Kidney epithelial cell (primary cell): ENCODE measurements at regions not wholly inside any gene's neighbourhood (a gene's known extent, or its start where the extent isn't known, plus 50 kb on each side); places are given as distances from the start of the nearest gene placed in this dataset.

ENCODE experiments used
- DNase-seq: peaks from one replicate; pipeline ENCODE4 v3.0.0-alpha.2; 2010; ENCODE audit warnings: low read depth
- H3K27me3 ChIP-seq: 2 replicates; pipeline ENCODE4 v1.6.0; 2011; ENCODE audit warnings: low read length; ENCODE audit not compliant: control insufficient read depth, insufficient read depth
- H3K36me3 ChIP-seq: 2 replicates; pipeline ENCODE4 v1.5.1; 2011; ENCODE audit warnings: low read length; ENCODE audit not compliant: control insufficient read depth, insufficient read depth
- H3K4me3 ChIP-seq: 2 replicates; pipeline ENCODE4 v1.5.1; 2011; ENCODE audit warnings: low read depth, mild to moderate bottlenecking, control low read depth, low read length
- TF ChIP-seq, protein P1 (sequence below): IDR thresholded peaks from 2 replicates; pipeline ENCODE4 v1.5.1; 2011; ENCODE audit warnings: mild to moderate bottlenecking, moderate library complexity, low read length, control low read depth, inconsistent platforms; ENCODE audit not compliant: insufficient read depth, poor library complexity, severe bottlenecking

DNA sequence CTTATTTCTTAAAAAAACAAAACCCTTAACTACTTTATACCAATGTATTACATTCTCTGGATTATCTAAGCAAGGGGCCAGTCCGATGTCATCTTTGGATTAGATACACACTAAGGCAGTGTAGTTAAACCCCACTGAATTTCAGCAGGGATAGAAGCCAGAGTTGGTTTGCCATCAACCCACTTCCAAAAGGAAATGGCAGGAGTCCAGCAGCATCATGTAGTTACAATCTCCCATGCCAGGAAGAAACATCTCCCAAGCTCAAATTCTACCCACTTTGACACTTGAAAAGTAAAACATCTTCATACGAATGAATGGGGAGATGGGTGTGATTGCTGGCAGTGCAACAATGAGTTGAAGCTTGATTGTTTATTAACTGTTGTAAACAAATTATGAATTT is 203.5 kb upstream of the PLXNC1 start:
- no peaks in the 10 kb centered on the region for H3K27me3 ChIP-seq
- DNase-seq = no peak
- no peaks in the 10 kb centered on the region for H3K36me3 ChIP-seq
- TF ChIP-seq, protein P1, sequence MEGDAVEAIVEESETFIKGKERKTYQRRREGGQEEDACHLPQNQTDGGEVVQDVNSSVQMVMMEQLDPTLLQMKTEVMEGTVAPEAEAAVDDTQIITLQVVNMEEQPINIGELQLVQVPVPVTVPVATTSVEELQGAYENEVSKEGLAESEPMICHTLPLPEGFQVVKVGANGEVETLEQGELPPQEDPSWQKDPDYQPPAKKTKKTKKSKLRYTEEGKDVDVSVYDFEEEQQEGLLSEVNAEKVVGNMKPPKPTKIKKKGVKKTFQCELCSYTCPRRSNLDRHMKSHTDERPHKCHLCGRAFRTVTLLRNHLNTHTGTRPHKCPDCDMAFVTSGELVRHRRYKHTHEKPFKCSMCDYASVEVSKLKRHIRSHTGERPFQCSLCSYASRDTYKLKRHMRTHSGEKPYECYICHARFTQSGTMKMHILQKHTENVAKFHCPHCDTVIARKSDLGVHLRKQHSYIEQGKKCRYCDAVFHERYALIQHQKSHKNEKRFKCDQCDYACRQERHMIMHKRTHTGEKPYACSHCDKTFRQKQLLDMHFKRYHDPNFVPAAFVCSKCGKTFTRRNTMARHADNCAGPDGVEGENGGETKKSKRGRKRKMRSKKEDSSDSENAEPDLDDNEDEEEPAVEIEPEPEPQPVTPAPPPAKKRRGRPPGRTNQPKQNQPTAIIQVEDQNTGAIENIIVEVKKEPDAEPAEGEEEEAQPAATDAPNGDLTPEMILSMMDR = no peak
- no peak overlapping the region for H3K4me3 ChIP-seq

DNA sequence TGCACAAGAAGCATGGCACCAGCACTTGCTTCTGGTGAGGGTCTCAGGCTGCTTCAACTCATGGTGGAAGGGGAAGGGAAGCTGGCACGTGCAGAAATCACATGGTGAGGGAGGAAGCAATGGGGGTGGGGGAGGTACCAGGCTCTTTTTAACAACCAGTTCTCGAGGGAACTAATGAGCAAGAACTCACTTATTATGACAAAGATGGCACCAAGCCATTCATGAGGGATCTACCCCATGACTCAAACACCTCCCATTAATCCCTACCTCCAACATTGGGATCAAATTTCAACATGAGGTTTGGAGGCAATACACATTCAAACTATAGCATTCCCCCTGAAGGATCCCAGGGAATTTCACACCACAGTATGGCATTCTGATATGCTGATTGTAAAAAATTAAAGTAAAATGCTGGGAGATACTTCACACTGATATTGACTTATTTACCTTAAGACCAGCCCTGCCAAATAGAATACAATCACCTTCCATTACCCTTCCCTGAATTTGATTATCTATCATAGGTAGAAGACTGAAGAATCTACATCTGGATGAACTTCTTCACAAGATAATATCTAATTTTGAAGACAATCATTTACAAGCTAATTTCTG is 201.7 kb upstream of the PLXNC1 start:
- H3K36me3 ChIP-seq = no peaks in the 10 kb centered on the region
- no peaks in the 10 kb centered on the region for H3K27me3 ChIP-seq
- TF ChIP-seq, protein P1 = no peak
- no peak for DNase-seq
- no peak overlapping the region for H3K4me3 ChIP-seq

DNA sequence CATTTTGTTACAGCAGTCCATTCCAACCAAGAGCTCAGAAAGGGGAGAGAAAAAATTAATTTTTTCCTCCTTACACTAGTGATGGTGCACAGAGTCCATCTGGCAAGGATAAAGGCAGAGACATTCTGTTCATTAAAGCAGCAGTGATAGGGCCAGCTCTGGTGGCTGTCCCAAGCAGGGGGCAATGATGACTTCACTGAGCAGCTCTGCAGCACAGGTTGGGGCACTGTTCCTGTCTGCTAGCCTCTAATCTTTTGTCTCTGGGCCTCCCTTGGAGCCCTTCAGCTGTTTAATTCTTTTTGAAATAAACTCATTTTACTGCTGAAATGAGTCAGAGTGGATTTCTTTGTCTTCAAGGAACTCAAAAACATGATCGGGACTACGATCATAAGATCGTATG is 200.9 kb upstream of the PLXNC1 start:
- Histone ChIP-seq H3K36me3 (no peaks in the 10 kb centered on the region), H3K27me3 (no peaks in the 10 kb centered on the region), H3K4me3 (no peak overlapping the region)
- TF ChIP-seq, protein P1 = no peak
- DNase-seq = no peak

DNA sequence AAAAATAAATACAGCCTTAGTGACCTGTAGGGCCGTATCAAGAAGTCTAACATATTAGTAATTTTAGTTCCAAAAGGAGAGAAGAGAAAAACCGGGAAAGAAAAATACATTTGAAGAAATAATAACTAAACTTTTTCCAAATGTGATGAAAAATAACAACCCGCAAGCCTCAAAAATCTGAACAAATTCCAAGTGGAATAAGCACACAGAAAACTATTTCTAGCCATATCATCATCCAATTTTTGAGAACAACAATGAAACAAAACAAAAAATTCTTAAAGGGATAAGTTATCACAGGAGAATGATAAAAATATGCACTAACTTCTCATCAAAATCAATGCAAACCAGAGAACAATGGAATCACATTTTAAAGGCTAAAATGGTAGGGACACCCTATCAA is 198.1 kb upstream of the PLXNC1 start:
- DNase-seq = no peak
- TF ChIP-seq, protein P1 = no peak
- H3K36me3 ChIP-seq = no peaks in the 10 kb centered on the region
- H3K27me3 ChIP-seq = no peaks in the 10 kb centered on the region
- H3K4me3 ChIP-seq = no peak overlapping the region

DNA sequence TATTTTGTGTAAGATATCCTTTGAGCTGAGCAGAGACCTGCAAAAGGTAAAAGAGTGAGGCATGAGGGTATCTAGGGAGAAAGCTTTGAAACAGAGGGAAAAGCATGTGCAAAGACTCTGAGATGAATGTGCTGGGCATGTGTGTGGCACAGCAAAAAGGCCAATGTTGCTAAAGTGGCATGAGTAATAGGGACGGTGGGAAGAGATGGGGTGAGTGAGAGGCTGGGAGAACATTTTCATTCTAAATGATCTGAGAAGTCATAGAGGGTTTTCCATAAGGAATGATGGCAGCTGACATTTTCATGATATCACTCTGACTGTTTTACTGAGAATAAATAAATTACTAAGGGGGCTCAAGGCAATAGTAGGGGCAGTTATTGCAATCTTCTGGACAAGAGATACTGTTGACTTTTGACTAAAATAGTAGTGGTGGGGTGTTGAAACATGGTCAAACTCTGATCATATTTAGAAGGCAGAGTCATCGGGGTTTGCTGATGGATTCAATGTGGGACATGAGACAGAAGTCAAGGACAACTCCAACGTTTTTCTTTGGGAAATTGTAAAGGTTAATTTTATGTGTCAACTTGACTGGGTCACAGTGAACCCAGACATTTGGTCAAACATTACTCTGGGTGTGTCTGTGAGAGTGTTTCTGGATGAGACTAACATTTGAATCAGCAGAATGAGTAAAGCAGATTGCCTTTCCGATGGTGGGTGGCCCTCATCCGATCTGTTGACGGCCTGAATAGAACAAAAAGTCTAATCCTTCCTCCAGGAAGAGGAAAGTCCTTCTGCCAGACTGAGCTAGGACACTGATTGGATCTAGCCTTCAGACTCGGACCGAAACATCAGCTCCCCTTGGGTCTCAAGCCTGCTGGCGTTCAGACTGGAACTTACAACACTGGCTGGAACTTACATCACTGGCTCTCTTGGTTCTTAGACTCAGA is 193.9 kb upstream of the PLXNC1 start:
- no peak overlapping the region for H3K4me3 ChIP-seq
- H3K27me3 ChIP-seq = no peaks in the 10 kb centered on the region
- TF ChIP-seq, protein P1 = no peak
- no peaks in the 10 kb centered on the region for H3K36me3 ChIP-seq
- no peak for DNase-seq
